Gastroesophageal sphincter (tissue), 4 donors: ENCODE measurements at regions not wholly inside any gene's neighbourhood (a gene's known extent, or its start where the extent isn't known, plus 50 kb on each side); places are given as distances from the start of the nearest gene placed in this dataset.
A peak's percentile ranks its signal among the peaks of the same experiment; 100 is the strongest.

Experiments used
- ATAC-seq: fragments of 150-250 bp; one replicate; pipeline ENCODE4 v1.9.1; 2016; ENCODE audit warnings: mild to moderate bottlenecking, moderate library complexity
- H3K27ac ChIP-seq, 4 donors: fragments of 200-600 bp; sonication (generic) in 3 of 4; 1 replicate in 3 of 4; 2 replicates in 1 of 4; pipeline ENCODE4 v1.5.1; 2016 to 2019
- H3K27me3 ChIP-seq: fragments of 200-600 bp; sonication (generic); one replicate; pipeline ENCODE4 v1.5.1; 2019
- H3K36me3 ChIP-seq, 2 donors: fragments of 200-600 bp; sonication (generic); one replicate each; pipeline ENCODE4 v1.5.1; 2019; ENCODE audit warnings: control low read depth in 1 of 2
- H3K4me1 ChIP-seq, 3 donors: fragments of 200-600 bp; sonication (generic); 1 replicate in 2 of 3; 2 replicates in 1 of 3; pipeline ENCODE4 v1.5.1; 2016 to 2019; ENCODE audit warnings: control low read depth in 2 of 3
- H3K4me3 ChIP-seq, 2 donors: fragments of 200-600 bp; sonication (generic); one replicate each; pipeline ENCODE4 v1.5.1; 2019; ENCODE audit warnings: mild to moderate bottlenecking in 1 of 2, moderate library complexity in 1 of 2
- H3K9me3 ChIP-seq, 3 donors: fragments of 200-600 bp; sonication (generic); one replicate each; pipeline ENCODE4 v1.5.1; 2017 to 2019; ENCODE audit warnings: control low read depth in 2 of 3
- CTCF ChIP-seq, 4 experiments: fragments of 200-600 bp in 2 of 4; fragments of 450-650 bp in 2 of 4; sonication (generic) in 1 of 4; IDR thresholded peaks; one replicate each; pipeline ENCODE4 v1.5.1; 2017 to 2019; ENCODE audit warnings: antibody characterized with exemption in 4 of 4, mild to moderate bottlenecking in 2 of 4, moderate library complexity in 2 of 4
- EP300 ChIP-seq: sonication (generic); formaldehyde crosslinking; IDR thresholded peaks from one replicate; pipeline ENCODE4 v1.6.1; 2017; ENCODE audit warnings: antibody characterized with exemption, mild to moderate bottlenecking
- POLR2A ChIP-seq, 2 donors: fragments of 450-650 bp; IDR thresholded peaks; one replicate each; pipeline ENCODE4 v1.6.1; 2017; ENCODE audit warnings: antibody characterized with exemption in 2 of 2, mild to moderate bottlenecking in 2 of 2, moderate library complexity in 1 of 2
- POLR2AphosphoS5 ChIP-seq: sonication (generic); formaldehyde crosslinking; IDR thresholded peaks from one replicate; pipeline ENCODE4 v1.6.1; 2017; ENCODE audit warnings: antibody characterized with exemption
- WGBS, 2 donors: methylation state at CpG; one replicate each; pipeline ENCODE4 v1.1.5; 2018; ENCODE audit warnings: low coverage in 1 of 2; 5-methylcytosine and 5-hydroxymethylcytosine counted together

- no peaks in the 10 kb centered on the region for H3K9me3 ChIP-seq
- H3K36me3 ChIP-seq, result no peaks in the 10 kb centered on the region
- TF ChIP-seq POLR2A (IDR thresholded peaks at IDR 0.05) (no peak), CTCF (IDR thresholded peaks at IDR 0.05) (no peak), POLR2AphosphoS5 (no peak), EP300 (no peak)
- no peak overlapping the region for H3K27ac ChIP-seq
- H3K27me3 ChIP-seq, result no peaks in the 10 kb centered on the region
- H3K4me1 ChIP-seq, result peaks cover 0 to 22% (median 0%) of the 10 kb centered on the region in 3 donors
- 74 to 81% methylated on average over 3 to 5 of the region's 5 CpGs for WGBS, 2 donors
- ATAC-seq, result no peak
- H3K4me3 ChIP-seq, result no peak overlapping the region
Observed at GRCh38 chr5:174834081-174834480, 109.7 kb downstream of the MSX2 start.

- Histone ChIP-seq H3K9me3 (no peaks in the 10 kb centered on the region), H3K27me3 (no peaks in the 10 kb centered on the region), H3K27ac (no peak overlapping the region), H3K4me3 (no peak overlapping the region), H3K36me3 (no peaks in the 10 kb centered on the region), H3K4me1 (peaks cover 0 to 17% (median 0%) of the 10 kb centered on the region in 3 donors)
- no peak for ATAC-seq
- no peak for TF ChIP-seq POLR2A (IDR thresholded peaks at IDR 0.05)
- no peak for TF ChIP-seq EP300
- TF ChIP-seq CTCF (IDR thresholded peaks at IDR 0.05), result no peak
- no peak for TF ChIP-seq POLR2AphosphoS5
- 67 to 78% methylated on average over 2 of the region's 2 CpGs for WGBS, 2 donors
Observed at GRCh38 chr5:174832811-174833210, 108.4 kb downstream of the MSX2 start.

GRCh38 chr5:174832025-174832424 is 107.6 kb downstream of the MSX2 start:
- Histone ChIP-seq H3K27ac (no peak overlapping the region), H3K4me1 (peaks cover 0 to 12% (median 0%) of the 10 kb centered on the region in 3 donors), H3K4me3 (no peak overlapping the region), H3K36me3 (no peaks in the 10 kb centered on the region), H3K9me3 (no peaks in the 10 kb centered on the region), H3K27me3 (no peaks in the 10 kb centered on the region)
- ATAC-seq, result peak; percentile 1
- TF ChIP-seq POLR2AphosphoS5, result no peak
- no peak for TF ChIP-seq POLR2A (IDR thresholded peaks at IDR 0.05)
- no peak for TF ChIP-seq EP300
- no peak for TF ChIP-seq CTCF (IDR thresholded peaks at IDR 0.05)
- 37 to 63% methylated on average over 2 of the region's 3 CpGs for WGBS, 2 donors

- H3K27ac ChIP-seq, result no peak overlapping the region
- ATAC-seq, result no peak
- no peak for TF ChIP-seq CTCF (IDR thresholded peaks at IDR 0.05)
- TF ChIP-seq POLR2AphosphoS5, result no peak
- TF ChIP-seq POLR2A (IDR thresholded peaks at IDR 0.05), result no peak
- TF ChIP-seq EP300, result no peak
- H3K27me3 ChIP-seq, result no peaks in the 10 kb centered on the region
- no peaks in the 10 kb centered on the region for H3K9me3 ChIP-seq
- no peak overlapping the region for H3K4me3 ChIP-seq
- WGBS, 2 donors, result 40 to 73% methylated on average over 2 of the region's 2 CpGs
- peaks cover 0 to 12% (median 0%) of the 10 kb centered on the region in 3 donors for H3K4me1 ChIP-seq
- H3K36me3 ChIP-seq, result no peaks in the 10 kb centered on the region
Observed at GRCh38 chr5:174831031-174831660, 106.8 kb downstream of the MSX2 start.

- peaks cover 0 to 12% (median 0%) of the 10 kb centered on the region in 3 donors for H3K4me1 ChIP-seq
- peak overlapping the region in 3 of 4 donors; percentile 50 to 56 (median 54) for H3K27ac ChIP-seq
- H3K36me3 ChIP-seq, result no peaks in the 10 kb centered on the region
- 47 to 65% methylated on average over 3 to 5 of the region's 5 CpGs for WGBS, 2 donors
- TF ChIP-seq POLR2AphosphoS5, result no peak
- TF ChIP-seq EP300, result no peak
- no peaks in the 10 kb centered on the region for H3K9me3 ChIP-seq
- H3K4me3 ChIP-seq, result no peak overlapping the region
- H3K27me3 ChIP-seq, result no peaks in the 10 kb centered on the region
- peak; percentile 49 for ATAC-seq
Observed at GRCh38 chr5:174829511-174829864, 105.1 kb downstream of the MSX2 start.
